ENCODE measurements at regions not wholly inside any gene's neighbourhood (a gene's known extent, or its start where the extent isn't known, plus 50 kb on each side); places are given as distances from the start of the nearest gene placed in this dataset.

DNA sequence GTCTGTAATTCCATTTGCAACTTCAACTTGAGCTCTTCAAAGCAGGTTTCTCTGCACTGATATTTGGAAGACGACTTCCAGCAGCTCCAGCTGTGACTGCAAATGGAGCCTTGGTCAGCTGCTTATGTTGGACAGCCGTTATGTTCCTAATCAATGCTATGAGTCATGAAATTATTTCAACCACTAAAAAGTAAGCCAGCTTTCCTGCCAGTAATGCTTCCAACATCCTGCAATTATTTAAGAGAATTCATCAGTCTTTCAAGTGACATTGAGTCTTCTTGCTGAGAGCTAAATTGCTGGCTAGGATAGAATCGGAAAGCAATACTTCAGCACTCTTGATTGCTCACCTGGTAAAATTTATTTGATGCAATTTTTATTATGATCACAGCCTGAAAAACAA is 375.7 kb downstream of the MMUT start:
- H3K36me3 ChIP-seq (ENCODE audit: insufficient read depth in 1 of 2, low read depth in 1 of 2) = no peaks in the 10 kb centered on the region
- ATAC-seq (no peak), DNase-seq (no peak)
- intact Hi-C loops (cut with DNase I) = no loop called here
- H3K9me3 ChIP-seq = no peaks in the 10 kb centered on the region
- no peak overlapping the region for H3K27ac ChIP-seq
- no peaks in the 10 kb centered on the region for H3K27me3 ChIP-seq (ENCODE audit: insufficient read depth in 3 of 3, low read length in 2 of 3)
- 34 to 46% (median 34%) methylated on average over 3 of the region's 3 CpGs for WGBS, 3 donors
- H3K4me1 ChIP-seq = no peaks in the 10 kb centered on the region
- no peak overlapping the region for H3K4me3 ChIP-seq
- TF ChIP-seq, protein P1, sequence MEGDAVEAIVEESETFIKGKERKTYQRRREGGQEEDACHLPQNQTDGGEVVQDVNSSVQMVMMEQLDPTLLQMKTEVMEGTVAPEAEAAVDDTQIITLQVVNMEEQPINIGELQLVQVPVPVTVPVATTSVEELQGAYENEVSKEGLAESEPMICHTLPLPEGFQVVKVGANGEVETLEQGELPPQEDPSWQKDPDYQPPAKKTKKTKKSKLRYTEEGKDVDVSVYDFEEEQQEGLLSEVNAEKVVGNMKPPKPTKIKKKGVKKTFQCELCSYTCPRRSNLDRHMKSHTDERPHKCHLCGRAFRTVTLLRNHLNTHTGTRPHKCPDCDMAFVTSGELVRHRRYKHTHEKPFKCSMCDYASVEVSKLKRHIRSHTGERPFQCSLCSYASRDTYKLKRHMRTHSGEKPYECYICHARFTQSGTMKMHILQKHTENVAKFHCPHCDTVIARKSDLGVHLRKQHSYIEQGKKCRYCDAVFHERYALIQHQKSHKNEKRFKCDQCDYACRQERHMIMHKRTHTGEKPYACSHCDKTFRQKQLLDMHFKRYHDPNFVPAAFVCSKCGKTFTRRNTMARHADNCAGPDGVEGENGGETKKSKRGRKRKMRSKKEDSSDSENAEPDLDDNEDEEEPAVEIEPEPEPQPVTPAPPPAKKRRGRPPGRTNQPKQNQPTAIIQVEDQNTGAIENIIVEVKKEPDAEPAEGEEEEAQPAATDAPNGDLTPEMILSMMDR (IDR thresholded peaks at IDR 0.05) = no peak

DNA sequence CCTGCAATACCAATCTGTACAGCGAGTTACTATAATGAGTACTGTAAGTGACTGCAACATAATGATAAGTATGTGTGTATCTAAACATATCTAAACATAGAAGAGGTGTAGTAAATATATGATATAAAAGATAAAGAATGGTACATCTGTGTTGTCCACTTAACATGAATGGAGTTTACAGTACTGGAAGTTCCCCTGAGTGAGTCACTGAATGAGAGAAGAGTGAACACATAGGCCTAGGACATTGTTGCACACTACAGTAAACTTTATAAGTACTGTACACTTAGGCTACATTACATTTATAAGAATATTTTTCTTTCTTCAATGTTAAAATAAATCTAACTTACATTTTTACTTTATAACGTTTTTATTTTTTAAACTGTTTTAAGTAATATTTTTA is 380.4 kb downstream of the MMUT start:
- TF ChIP-seq, protein P1 (IDR thresholded peaks at IDR 0.05) = no peak
- DNase-seq (no peak), ATAC-seq (no peak)
- H3K27ac ChIP-seq = no peak overlapping the region
- no peak overlapping the region for H3K4me3 ChIP-seq
- WGBS, 3 donors = 78 to 87% (median 80%) methylated on average over 2 of the region's 2 CpGs
- no peaks in the 10 kb centered on the region for H3K27me3 ChIP-seq (ENCODE audit: insufficient read depth in 3 of 3, low read length in 2 of 3)
- H3K4me1 ChIP-seq = no peaks in the 10 kb centered on the region
- intact Hi-C loops (cut with DNase I) = no loop called here
- H3K36me3 ChIP-seq (ENCODE audit: insufficient read depth in 1 of 2, low read depth in 1 of 2) = no peaks in the 10 kb centered on the region
- H3K9me3 ChIP-seq = no peaks in the 10 kb centered on the region

DNA sequence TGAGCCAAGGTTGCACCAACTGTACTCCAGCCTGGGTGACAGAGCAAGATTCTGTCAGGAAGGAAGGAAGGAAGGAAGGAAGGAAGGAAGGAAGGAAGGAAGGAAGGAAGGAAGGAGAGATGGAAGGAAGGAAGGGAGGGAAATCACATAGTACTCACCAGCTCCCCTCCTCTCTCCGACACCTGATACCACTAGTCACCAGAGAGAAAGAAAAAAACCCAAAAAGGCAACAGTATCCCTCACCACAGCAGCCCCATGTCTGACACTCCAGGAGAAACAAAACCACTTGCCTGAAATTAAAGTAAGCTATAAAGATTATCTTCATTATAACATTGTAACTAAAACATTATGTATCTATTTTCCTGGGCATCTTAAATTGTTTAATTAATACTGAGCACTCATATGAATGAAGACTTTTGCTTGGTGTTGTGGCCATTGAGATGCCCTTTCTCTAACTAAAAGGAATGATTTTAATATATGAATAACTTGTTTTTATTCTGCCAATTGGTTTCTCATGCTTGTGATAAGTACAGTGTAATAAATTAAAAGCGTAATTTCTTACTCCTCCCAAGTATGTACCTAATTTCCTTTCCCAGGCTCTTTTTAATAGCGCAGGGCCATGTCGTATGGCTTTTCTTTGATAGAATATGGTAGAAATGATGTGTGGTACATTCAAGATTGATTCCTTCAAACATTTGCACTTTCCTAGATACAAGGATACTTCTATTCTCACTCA is 390.0 kb downstream of the MMUT start:
- ATAC-seq = no peak
- Histone ChIP-seq H3K9me3 (no peaks in the 10 kb centered on the region), H3K27ac (no peak overlapping the region), H3K4me3 (no peak overlapping the region), H3K27me3 (ENCODE audit: insufficient read depth in 3 of 3, low read length in 2 of 3) (peaks cover 0 to 2% (median 0%) of the 10 kb centered on the region in 3 donors), H3K4me1 (no peaks in the 10 kb centered on the region), H3K36me3 (ENCODE audit: insufficient read depth in 1 of 2, low read depth in 1 of 2) (no peaks in the 10 kb centered on the region)
- WGBS, 3 donors = 76 to 87% (median 86%) methylated on average over 4 of the region's 4 CpGs
- TF ChIP-seq, protein P1 (IDR thresholded peaks at IDR 0.05) = no peak
- no peak for DNase-seq
- intact Hi-C loops (cut with DNase I) = no loop called here

DNA sequence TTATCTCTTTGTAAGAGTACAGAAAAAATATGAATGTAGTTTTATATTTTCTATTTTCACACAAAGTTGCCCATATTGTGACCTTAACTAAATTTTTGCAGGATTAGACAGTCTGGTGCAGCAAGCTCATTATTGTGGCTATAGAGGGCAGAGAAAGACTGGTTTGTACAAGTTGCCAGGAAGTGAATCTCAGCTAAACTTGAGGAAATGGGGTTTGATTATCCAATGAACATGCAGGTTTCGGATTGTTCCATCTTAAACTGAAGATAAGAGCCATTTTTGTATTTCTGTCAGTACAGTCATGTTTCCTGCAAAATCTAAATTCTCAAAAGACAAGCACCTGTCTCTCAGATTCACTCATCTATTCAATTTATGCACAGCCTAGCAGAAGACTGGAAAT is 390.9 kb downstream of the MMUT start:
- Histone ChIP-seq H3K27ac (no peak overlapping the region), H3K4me1 (no peaks in the 10 kb centered on the region), H3K36me3 (ENCODE audit: insufficient read depth in 1 of 2, low read depth in 1 of 2) (no peaks in the 10 kb centered on the region), H3K27me3 (ENCODE audit: insufficient read depth in 3 of 3, low read length in 2 of 3) (peaks cover 0 to 2% (median 0%) of the 10 kb centered on the region in 3 donors), H3K4me3 (no peak overlapping the region), H3K9me3 (no peaks in the 10 kb centered on the region)
- intact Hi-C loops (cut with DNase I) = no loop called here
- ATAC-seq (no peak), DNase-seq (no peak)
- 58 to 78% (median 63%) methylated on average over 1 of the region's 1 CpG for WGBS, 3 donors
- TF ChIP-seq, protein P1 (IDR thresholded peaks at IDR 0.05) = no peak

DNA sequence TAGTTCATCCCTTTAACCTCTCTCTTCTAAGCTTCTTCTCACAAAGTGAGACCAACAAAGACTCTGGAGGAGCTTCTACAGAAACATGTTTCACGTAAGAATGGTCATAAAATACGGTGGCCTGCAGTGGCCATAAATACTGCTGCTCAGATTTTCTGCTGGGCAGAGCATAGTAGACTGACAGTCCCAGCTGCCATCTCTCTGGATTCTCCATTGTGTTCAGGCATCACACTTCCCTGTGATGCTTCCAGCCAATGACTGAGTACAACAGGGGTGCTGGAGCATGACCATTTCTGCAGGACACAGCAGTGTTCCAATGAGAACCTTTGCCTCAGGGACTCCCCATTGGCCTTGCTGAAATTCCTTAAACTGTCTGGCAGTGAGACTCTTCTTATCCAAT is 392.6 kb downstream of the MMUT start:
- no peaks in the 10 kb centered on the region for H3K9me3 ChIP-seq
- H3K27ac ChIP-seq = no peak overlapping the region
- TF ChIP-seq, protein P1 (IDR thresholded peaks at IDR 0.05) = no peak
- WGBS, 3 donors = 69 to 78% (median 70%) methylated on average over 2 of the region's 2 CpGs
- H3K4me3 ChIP-seq = no peak overlapping the region
- DNase-seq (no peak), ATAC-seq (no peak)
- no peaks in the 10 kb centered on the region for H3K36me3 ChIP-seq (ENCODE audit: insufficient read depth in 1 of 2, low read depth in 1 of 2)
- intact Hi-C loops (cut with DNase I) = no loop called here
- H3K27me3 ChIP-seq (ENCODE audit: insufficient read depth in 3 of 3, low read length in 2 of 3) = peaks cover 0 to 2% (median 0%) of the 10 kb centered on the region in 3 donors
- no peaks in the 10 kb centered on the region for H3K4me1 ChIP-seq

Measured in psoas muscle (tissue), 7 donors.